MM.1S (cell line): ENCODE measurements at regions not wholly inside any gene's neighbourhood (a gene's known extent, or its start where the extent isn't known, plus 50 kb on each side); places are given as distances from the start of the nearest gene placed in this dataset.

Experiments used
- DNase-seq: peaks from one replicate; pipeline ENCODE4 v3.0.0-alpha.2; 2015
- H2AFZ ChIP-seq: fragments of 300-600 bp; sonication (generic); 2 replicates; pipeline ENCODE4 v1.6.0; 2016; ENCODE audit warnings: antibody characterized with exemption, low read length
- H3F3A ChIP-seq: fragments of 300-600 bp; sonication (generic); 2 replicates; pipeline ENCODE4 v1.6.1; 2016; ENCODE audit warnings: mild to moderate bottlenecking, antibody characterized with exemption, low read length, moderate library complexity, mixed read lengths; ENCODE audit not compliant: insufficient read depth
- H3K27ac ChIP-seq: fragments of 300-600 bp; sonication (generic); 2 replicates; pipeline ENCODE4 v1.5.1; 2016; ENCODE audit warnings: mild to moderate bottlenecking, low read length
- H3K27me3 ChIP-seq: fragments of 300-600 bp; sonication (generic); replicated peaks from 2 replicates; pipeline ENCODE4 v1.6.0; 2016; ENCODE audit warnings: low read length; ENCODE audit not compliant: insufficient read depth
- H3K36me3 ChIP-seq: fragments of 300-600 bp; sonication (generic); replicated peaks from 2 replicates; pipeline ENCODE4 v1.6.1; 2016; ENCODE audit warnings: mild to moderate bottlenecking, low read length, mixed read lengths; ENCODE audit not compliant: insufficient read depth
- H3K4me1 ChIP-seq: fragments of 300-600 bp; sonication (generic); 2 replicates; pipeline ENCODE4 v1.6.1; 2016; ENCODE audit warnings: low read length, mixed read lengths
- H3K4me2 ChIP-seq: fragments of 300-600 bp; sonication (generic); 2 replicates; pipeline ENCODE4 v1.6.0; 2016; ENCODE audit warnings: low read depth, low read length
- H3K4me3 ChIP-seq: fragments of 300-600 bp; sonication (generic); 2 replicates; pipeline ENCODE4 v1.5.1; 2016; ENCODE audit warnings: low read length, mixed read lengths
- H3K79me2 ChIP-seq: fragments of 300-600 bp; sonication (generic); 2 replicates; pipeline ENCODE4 v1.6.1; 2016; ENCODE audit warnings: mixed run types, low read length, mixed read lengths
- H3K9ac ChIP-seq: fragments of 300-600 bp; sonication (generic); 2 replicates; pipeline ENCODE4 v1.6.1; 2016; ENCODE audit warnings: low read length, mixed read lengths
- H3K9me2 ChIP-seq: fragments of 300-600 bp; sonication (generic); replicated peaks from 2 replicates; pipeline ENCODE4 v1.6.1; 2016; ENCODE audit warnings: mild to moderate bottlenecking, low read length, mixed read lengths; ENCODE audit not compliant: insufficient read depth
- H3K9me3 ChIP-seq: fragments of 300-600 bp; sonication (generic); replicated peaks from 2 replicates; pipeline ENCODE4 v1.6.1; 2016; ENCODE audit warnings: mild to moderate bottlenecking, low read length, mixed read lengths; ENCODE audit not compliant: insufficient read depth
- H4K20me1 ChIP-seq: fragments of 300-600 bp; sonication (generic); 2 replicates; pipeline ENCODE4 v1.6.1; 2016; ENCODE audit warnings: mild to moderate bottlenecking, low read length, moderate library complexity, mixed read lengths; ENCODE audit not compliant: insufficient read depth
- EZH2 ChIP-seq: fragments of 300-600 bp; sonication (generic); optimal IDR thresholded peaks from 2 replicates; pipeline ENCODE3; 2017; ENCODE audit warnings: low read depth, mild to moderate bottlenecking, antibody characterized with exemption, low read length, mixed read lengths
- EZH2phosphoT487 ChIP-seq: fragments of 300-600 bp; sonication (generic); IDR thresholded peaks from 2 replicates; pipeline ENCODE4 v1.6.1; 2018; ENCODE audit warnings: antibody characterized with exemption, low read length
- TF ChIP-seq, protein P1 (sequence below): fragments of 300-600 bp; sonication (generic); IDR thresholded peaks from 2 replicates; pipeline ENCODE4 v1.5.1; 2016; ENCODE audit warnings: antibody characterized with exemption, low read length, mixed read lengths

DNA sequence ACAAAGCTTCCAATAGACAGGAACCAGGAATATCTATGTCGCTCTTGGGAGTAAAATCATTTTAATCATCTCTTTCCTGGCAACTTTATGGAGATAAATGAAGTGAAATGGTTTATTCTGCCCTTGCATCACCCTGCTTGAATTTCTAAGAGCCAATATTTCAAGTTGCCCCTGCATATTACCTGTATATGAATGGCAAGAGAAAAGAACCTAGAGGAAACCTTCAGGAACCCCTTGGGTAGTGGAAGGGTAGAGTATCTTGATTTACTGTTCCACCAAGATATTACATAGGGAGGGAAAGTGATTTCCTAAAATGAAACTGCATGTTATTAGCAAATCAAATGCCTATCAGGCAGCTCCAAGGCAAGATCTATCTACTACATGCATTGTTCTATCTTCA, 308.4 kb upstream of the NAV3 start:
- Histone ChIP-seq H3K4me3 (no peak overlapping the region), H3K9ac (no peak overlapping the region), H3F3A (no peaks in the 10 kb centered on the region), H3K4me1 (no peaks in the 10 kb centered on the region), H3K4me2 (no peak overlapping the region), H3K79me2 (no peaks in the 10 kb centered on the region), H3K9me2 (no peaks in the 10 kb centered on the region), H3K27me3 (no peaks in the 10 kb centered on the region), H3K27ac (no peak overlapping the region), H3K36me3 (no peaks in the 10 kb centered on the region), H4K20me1 (no peaks in the 10 kb centered on the region), H3K9me3 (no peaks in the 10 kb centered on the region), H2AFZ (no peak overlapping the region)
- TF ChIP-seq, protein P1, sequence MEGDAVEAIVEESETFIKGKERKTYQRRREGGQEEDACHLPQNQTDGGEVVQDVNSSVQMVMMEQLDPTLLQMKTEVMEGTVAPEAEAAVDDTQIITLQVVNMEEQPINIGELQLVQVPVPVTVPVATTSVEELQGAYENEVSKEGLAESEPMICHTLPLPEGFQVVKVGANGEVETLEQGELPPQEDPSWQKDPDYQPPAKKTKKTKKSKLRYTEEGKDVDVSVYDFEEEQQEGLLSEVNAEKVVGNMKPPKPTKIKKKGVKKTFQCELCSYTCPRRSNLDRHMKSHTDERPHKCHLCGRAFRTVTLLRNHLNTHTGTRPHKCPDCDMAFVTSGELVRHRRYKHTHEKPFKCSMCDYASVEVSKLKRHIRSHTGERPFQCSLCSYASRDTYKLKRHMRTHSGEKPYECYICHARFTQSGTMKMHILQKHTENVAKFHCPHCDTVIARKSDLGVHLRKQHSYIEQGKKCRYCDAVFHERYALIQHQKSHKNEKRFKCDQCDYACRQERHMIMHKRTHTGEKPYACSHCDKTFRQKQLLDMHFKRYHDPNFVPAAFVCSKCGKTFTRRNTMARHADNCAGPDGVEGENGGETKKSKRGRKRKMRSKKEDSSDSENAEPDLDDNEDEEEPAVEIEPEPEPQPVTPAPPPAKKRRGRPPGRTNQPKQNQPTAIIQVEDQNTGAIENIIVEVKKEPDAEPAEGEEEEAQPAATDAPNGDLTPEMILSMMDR, result no peak
- TF ChIP-seq EZH2 (no peak), EZH2phosphoT487 (no peak)
- DNase-seq, result no peak

DNA sequence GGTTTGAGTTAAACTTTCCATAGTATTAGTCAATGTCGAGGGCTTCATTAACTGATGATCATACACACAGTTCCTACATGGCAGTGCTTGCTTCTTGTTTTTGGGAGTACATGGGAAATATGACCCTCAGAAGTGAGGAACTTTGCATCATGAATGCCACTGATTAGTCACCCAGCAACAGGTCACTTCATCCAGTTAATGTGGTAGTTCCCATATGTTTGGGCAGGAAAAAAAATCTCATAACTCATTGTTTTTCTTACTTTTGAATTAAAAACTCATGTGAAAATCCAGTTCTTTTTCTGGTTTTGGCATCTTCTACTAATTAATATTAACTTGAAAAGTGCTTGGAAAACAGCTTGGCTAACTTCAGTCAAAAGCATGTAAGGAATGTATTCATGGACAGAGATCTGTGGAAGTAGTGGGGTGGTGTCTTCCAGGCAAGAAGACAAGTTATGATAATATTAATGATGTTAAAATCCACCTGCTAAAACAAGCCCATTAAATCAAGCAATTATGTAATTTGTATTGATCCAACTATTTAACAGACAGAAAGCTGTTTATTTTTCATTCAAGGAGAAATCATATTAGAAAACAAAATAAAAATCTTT, 309.1 kb upstream of the NAV3 start:
- Histone ChIP-seq H3K27ac (no peak overlapping the region), H3K4me1 (no peaks in the 10 kb centered on the region), H3K79me2 (no peaks in the 10 kb centered on the region)

DNA sequence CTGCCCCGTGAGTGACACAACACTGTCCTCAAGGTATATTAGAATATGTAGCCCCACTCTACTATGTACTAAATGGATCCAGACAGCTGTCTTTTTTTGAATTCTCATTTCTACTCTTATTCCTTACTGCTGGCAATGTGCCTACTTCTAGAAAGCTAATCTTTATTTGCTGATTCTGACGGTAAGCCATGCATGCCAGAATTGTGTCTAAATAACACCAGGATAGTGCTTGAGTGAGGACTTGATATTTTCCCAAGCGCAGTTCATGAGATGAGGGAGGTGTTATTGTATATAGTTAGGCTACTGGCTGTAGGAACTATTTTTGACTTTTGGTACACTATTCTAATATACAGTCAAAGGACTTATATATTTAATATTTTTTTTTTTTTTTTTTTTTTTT, 316.2 kb upstream of the NAV3 start:
- H3K4me1 ChIP-seq, result no peaks in the 10 kb centered on the region
- TF ChIP-seq, protein P1, result no peak
- no peak for TF ChIP-seq EZH2
- TF ChIP-seq EZH2phosphoT487, result no peak
- no peaks in the 10 kb centered on the region for H3F3A ChIP-seq
- H3K9me3 ChIP-seq, result no peaks in the 10 kb centered on the region
- H3K36me3 ChIP-seq, result no peaks in the 10 kb centered on the region
- H3K27ac ChIP-seq, result no peak overlapping the region
- no peak for DNase-seq
- H3K4me3 ChIP-seq, result no peak overlapping the region
- H3K27me3 ChIP-seq, result no peaks in the 10 kb centered on the region
- H2AFZ ChIP-seq, result no peak overlapping the region
- no peak overlapping the region for H3K4me2 ChIP-seq
- H4K20me1 ChIP-seq, result no peaks in the 10 kb centered on the region
- H3K9me2 ChIP-seq, result no peaks in the 10 kb centered on the region
- H3K9ac ChIP-seq, result no peak overlapping the region
- H3K79me2 ChIP-seq, result no peaks in the 10 kb centered on the region

More for the DNA sequence above, 309.1 kb upstream of the NAV3 start:
- Histone ChIP-seq H3K9me3 (no peaks in the 10 kb centered on the region), H4K20me1 (no peaks in the 10 kb centered on the region), H3K4me2 (no peak overlapping the region), H3F3A (no peaks in the 10 kb centered on the region), H3K36me3 (no peaks in the 10 kb centered on the region), H2AFZ (no peak overlapping the region), H3K27me3 (no peaks in the 10 kb centered on the region), H3K4me3 (no peak overlapping the region), H3K9me2 (no peaks in the 10 kb centered on the region), H3K9ac (no peak overlapping the region)
- no peak for DNase-seq
- TF ChIP-seq EZH2phosphoT487, result no peak
- no peak for TF ChIP-seq EZH2
- TF ChIP-seq, protein P1, result no peak
